AG08395 (cell line): ENCODE measurements at regions not wholly inside any gene's neighbourhood (a gene's known extent, or its start where the extent isn't known, plus 50 kb on each side); places are given as distances from the start of the nearest gene placed in this dataset.

Experiments used
- DNase-seq: peaks from one replicate; pipeline ENCODE4 v3.0.0; 2012; ENCODE audit warnings: mixed read lengths, low spot score

DNA sequence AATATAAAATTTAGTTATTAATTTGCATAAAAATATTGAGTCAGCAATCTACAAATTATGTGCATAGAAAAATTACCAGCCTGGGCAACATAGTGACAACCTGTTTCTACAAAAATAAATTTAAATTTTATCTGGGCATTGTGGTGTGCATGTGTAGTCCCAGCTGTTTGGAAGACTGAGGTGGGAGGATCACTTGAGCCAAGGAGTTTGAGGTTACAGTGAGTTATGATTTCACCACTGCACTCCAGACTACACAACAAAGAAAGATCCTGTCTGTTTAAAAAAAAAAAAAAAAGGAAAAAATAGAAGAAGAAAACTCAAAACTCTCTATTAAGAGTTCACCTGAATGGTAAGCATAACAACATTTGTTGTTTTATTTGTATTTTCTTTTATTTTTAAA lies 1048.4 kb upstream of the CDH2 start:
- DNase-seq = no peak

DNA sequence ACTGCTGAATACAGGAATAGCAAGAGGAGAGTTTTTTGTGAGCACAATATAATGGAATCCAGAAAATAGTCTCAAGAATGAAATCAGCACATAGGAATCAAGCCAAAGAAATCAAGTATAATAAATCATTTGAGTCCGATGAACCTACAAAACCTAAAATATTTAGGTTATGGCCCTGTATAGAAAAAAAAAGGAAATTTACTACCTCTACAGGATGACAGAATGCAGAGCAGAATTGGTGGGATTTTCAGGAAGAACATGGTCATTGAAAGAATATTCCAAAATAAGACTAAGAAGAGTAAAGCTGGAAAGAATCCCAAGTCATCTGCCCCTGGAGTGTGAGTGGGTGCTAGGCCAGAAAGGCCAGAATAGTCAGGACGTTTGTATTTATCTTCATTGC lies 1041.2 kb upstream of the CDH2 start:
- DNase-seq = no peak

DNA sequence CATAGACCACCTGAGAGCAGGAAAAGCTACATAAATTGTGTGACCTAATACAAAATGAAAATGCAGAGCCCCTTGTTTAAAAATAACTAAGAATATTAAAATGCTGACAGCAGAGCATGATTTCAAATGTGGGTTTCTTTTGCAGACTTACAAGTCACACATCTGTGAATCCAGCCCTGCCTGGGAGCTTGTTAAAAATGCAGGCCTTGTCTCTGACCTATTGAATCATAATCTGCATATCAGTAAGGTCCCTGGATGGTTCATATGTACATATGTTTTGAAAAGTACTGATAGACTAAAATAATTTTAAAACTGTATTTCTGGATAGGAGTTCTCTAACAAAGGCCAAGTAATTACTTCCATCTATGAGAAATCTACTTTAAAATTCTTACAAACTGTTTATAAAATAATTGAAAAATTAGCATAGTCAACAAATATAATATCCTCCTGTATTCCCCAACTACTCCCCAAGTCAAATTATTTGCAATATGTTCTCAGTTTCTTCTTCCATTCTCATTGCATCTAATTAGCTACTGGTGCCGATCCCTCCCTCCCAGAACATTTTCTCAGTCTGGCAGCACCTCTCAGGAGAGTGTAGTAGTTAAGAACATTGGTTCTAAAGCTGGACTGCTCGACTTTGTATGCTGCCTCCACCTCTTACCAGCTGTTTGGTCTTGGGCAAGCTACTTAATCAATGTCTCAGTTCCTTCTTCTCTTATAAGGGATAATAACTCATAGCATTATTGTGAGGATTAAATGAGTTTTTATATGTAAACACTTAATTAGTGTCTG lies 1040.4 kb upstream of the CDH2 start:
- DNase-seq = no peak

DNA sequence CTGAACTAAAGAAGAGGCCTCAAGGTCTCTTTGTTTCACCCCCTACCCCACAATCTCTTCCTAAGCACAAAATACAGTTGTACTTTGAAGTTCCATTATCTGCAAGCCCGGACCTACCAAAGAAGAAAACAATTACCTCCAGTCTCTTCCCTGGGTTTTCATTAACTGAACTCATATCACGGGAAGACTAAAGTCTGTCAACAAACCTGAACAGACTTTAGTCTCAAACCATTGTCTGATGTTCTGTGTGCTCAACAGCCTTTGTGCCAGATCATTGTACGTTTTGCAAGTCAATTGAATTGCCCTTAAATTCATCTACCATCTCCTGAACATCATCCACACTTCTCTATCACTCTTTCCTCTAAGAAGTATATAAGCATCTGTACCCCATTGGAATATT lies 1021.9 kb upstream of the CDH2 start:
- DNase-seq = no peak

DNA sequence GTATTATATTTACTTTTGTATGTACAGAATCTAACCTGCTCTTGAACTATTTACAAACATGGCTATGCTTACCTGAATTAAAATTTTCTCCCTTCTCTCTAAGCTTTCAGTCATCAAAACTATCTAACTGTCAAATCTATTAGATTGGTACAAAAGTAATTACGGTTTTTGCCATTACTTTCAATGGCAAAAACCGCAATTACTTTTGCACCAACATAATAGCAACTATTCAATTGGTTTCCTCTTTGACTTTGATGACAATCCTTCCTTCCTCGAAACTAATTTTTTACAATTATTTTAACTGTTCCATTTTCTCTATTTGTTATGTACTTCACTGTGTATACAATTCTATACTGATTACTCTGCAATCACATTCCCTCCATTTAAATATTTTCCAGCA lies 1019.4 kb upstream of the CDH2 start:
- DNase-seq = no peak

DNA sequence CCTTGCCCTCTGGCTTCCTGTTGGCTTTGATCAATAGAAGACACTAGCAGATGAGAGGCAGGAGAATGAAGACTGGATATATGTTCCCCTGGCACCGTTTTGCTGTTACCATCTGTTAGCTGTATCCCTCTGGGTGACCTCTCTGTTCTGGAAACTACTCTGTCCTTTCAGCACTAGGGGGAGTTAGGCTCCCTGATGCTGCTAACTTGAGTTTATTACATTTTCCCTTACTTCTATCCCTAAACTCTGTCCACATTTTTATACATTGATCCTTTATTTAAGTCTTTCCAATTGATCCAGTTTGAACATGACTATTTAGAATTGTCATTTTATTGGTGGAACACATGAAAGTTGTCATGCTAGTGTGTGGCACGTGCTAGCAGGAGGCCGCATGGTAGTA lies 1014.3 kb upstream of the CDH2 start:
- peak; percentile 65 for DNase-seq

DNA sequence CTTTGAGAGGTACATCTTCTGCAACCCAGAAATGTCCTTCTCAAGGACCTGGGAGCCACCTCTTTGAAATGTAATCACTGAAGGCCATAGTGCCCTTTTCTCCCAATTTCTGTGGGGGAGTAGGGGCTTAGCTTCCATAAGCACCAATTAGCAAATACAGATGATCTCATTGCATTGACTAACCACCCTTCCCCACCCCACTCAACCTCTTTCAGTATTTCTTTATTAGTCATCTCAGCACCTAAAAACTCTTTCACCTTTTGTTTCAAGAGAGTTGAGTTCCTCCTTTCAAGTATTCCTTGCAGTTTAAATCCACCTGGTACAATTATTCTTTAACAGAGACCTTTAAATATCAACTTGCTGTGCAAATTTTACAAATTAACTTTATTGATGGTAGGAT lies 1011.8 kb upstream of the CDH2 start:
- no peak for DNase-seq

DNA sequence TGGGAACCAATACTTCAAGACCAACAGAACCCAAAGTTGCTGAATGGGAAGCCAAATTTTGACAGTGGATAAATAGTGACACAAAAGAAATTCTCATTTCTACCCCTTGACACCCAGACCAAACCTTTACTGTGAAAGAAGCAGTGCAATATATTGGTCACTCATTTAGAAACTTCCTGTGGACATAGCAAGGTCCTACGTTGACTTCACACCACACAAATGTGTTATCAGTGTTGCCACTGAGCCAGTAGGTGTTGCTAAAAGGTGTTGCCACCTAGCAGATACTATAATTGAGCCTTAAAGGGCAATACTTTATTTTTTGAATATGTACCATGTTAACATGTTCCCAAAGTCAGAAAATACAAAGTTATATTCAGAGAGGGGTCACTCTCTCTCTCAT lies 1008.9 kb upstream of the CDH2 start:
- no peak for DNase-seq

DNA sequence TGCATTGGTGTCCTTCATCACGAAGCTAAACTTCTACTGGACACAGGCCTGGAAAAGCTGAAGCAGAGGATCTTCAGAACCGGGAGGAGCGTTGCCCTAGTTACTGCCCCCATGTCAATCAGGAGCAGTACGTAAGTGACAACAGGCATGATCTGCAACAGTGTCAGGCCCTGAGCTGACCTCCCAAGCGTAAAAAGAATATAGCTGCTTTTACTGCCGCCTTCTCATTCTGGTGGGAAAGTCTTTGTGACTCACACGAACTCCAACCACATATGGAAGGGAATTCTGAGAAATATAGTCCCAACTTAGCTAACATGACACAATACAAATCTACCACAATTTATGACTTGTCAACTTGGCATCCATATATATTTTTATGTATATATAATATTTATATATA lies 1007.7 kb upstream of the CDH2 start:
- no peak for DNase-seq

DNA sequence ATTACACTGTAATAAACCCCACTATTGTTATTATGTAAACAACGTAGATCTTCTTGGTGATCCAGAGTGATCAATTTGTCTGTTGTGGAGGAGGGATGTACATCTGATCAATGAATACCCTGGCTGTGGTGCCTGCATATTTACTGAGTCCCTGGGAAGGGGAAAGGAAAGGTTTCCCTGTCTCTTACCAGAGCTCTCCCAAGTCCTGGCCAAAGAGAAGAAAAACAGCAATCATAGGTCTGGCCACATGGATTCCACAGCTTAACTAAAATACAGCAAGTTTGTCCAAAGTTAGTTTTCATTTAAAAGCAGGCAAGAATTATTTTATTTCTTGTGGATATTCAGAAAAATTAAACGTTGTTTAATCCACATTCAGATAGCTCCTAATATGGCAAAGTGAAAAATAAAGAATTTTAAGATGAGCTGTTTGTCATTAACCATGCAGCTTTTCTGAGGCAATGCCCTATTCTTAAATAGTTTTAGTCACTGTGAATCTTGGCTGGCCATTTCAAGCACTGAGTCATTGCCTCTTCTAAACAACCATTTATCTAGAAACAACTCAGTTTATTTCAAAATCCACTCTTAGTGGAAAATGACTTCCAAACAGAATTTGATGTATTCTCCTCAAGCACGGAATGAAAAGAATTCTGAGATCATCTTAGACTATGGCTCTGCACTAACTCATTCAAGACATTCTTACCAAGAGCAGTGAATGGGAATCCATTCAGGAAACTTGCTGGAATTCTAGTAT lies 1004.4 kb upstream of the CDH2 start:
- DNase-seq = peak; percentile 68

DNA sequence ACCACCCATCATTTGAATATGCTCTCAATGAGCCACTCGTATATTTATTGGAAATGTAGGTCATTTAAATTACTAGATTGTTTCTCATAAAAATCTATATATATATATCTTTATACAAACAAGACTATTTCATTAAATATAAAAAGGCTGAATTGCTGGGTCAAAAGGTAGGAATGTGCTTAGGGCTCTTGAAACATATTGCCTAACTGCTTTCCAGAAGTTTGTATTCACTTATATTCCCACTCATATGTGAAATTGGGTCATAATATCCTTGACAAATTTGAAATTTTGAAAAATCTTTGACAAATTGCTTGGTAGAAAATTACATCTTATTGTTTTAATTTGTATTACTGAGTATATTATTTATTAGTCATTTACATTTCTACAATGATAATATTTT lies 999.8 kb upstream of the CDH2 start:
- DNase-seq = no peak

DNA sequence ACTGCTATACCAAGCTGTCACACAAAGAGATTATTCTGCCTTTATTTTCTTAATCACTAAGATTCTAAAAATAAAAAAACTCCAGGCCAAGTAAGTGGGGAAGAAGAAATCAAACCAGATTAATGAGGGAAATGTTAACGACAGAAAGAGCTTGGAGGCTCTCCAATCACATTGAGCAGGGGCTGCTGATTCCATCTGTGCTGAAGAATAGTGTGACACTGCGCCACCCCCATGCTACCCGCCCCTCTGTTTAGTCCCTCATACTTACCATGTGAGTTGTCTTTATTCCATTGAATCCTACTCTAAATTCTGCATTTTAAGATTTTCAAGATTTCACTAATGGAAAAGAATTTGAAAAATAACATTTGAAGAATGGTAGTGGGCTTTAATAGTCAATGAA lies 998.0 kb upstream of the CDH2 start:
- no peak for DNase-seq

DNA sequence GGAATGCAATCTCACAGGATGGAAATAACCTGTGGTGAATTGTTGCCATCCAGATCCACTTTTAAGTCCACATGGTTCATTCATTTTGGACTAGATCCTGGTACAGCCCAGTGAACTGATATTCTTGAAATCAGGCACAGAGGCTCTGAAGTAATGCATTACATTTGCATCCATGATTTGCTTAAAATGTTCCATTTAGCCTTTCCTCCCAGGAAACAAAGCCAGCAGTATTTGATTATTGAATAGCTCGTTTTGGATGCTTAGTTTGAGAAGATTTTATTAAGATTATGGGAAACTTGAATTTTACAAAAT lies 995.8 kb upstream of the CDH2 start:
- DNase-seq = no peak

DNA sequence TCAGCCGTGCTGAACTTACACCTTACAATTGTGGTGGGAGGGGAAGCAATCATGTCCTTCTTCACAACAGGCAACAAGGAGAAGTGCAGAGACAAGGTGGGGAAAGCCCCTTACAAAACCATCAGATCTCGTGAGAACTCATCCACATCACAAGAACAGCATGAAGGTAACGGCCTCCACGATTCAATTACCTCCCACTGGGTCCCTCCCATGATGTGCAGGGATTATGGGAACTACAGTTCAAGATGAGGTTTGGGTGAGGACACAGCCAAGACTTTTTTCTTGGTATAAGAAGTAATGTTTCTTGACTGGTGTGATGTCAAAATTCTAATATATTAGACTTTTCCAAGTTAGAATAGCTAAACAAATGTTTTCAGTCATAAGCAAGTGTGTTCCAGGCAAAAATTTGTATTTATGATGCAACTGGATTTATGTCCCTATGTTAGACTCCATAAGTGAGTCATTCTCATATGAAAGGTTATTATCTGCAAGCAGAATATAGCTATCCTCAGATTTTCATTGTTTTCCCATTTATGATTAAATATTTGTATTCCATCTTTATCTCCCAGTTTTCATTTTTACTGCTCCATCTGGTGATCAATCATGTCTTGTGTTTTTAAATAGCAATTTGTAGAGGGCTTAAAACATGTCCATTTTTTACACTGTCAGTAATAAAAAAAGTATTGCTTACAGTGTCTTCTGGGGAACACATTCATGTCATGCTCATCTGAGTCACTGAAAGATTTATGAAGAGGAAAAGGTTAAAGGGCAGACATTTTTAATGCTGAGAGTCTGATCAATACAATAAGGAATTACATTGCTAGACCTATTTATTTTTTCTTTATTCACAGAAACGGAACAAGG lies 995.2 kb upstream of the CDH2 start:
- no peak for DNase-seq

DNA sequence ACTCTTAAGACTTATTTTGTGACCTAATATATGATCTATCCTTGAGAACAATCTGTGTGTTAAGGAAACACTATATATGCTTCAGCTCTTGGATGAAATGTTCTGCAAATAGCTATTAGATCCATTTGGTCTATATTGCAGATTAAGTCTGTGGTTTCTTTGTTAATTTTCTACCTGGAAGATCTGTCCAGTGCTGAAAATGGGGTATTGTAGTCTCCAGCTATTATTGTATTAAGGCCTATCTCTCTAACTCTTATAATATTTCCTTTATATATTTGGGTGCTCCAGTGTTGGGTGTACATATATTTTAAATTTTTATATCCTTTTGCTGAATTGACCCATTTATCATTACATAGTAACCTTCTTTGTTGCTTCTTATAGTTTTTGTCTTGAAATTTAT lies 992.7 kb upstream of the CDH2 start:
- no peak for DNase-seq

DNA sequence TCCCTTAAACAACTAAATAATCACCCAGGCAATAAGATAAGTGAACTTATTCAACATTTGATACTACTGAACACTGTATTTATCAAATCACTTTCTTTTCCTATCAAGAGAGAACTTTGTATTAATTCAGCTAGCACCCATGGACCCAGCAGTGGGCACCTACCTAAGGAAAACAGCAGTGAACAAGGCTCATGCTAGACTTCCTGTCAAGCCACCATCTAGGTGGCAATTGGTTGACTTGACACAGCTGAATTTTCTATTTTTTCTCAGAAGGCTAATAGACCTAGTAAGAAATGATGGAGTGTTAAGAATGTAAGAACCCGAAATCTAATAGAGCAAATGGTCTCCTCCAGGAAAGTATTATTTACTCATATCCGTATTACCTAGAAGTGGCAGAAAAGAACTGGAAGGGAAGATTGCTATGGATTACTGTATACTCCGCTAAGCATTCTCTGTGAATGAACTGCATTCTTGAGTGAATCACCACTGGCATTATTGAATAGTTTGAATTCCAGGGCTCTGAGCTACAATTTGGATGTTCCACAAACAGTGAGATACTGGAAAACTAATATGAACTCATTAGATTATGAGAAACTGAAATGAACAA lies 988.2 kb upstream of the CDH2 start:
- peak; percentile 76 for DNase-seq

DNA sequence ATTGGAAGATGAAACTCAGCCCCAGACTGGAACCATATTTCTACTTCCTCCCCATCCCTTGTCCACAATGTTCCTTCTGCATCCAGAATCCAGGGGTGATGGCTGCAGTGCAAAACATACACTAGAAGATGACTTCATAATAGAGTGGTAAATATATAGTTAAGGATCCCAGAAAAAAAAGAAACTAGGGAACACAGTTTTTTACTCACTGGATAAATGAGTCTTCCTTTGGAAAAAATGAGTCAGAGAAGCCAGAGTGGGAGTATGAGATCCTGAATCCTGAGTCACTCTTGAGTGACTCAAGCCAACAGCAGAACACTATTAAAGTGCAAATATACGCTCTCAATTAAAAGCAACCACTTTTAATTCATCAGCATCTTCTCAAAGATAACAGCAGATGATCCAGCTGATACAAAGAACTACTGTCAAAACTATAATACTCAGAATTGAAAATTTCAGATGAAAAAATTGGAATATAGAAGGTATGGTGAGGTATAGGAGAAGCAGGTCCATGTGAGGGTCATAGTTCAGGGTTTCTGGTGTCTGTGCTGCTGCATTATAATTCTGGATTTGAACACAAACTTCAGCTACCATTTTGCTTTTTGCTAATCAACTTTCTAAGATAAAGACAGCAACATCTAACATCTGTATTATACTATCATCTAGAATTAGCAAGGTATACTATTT lies 987.2 kb upstream of the CDH2 start:
- peak; percentile 91 for DNase-seq

DNA sequence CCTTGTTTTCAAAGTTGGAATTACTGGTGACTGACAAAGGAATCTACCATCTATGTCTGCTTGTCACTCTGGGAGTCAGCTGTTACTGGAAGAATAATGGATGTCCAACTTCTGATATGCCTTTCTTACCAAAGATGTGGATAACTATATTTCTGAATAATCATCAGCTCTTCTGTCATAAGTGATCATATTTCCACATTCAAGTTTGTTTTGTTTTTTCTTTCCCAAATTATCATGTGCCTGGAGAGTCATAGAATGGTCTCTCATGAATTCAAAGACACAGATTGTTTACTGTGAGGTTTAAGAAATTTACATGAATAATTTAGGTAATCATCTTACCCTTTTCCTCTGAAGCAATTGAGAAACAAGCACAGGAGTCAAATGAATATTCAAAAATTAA lies 986.7 kb upstream of the CDH2 start:
- no peak for DNase-seq

DNA sequence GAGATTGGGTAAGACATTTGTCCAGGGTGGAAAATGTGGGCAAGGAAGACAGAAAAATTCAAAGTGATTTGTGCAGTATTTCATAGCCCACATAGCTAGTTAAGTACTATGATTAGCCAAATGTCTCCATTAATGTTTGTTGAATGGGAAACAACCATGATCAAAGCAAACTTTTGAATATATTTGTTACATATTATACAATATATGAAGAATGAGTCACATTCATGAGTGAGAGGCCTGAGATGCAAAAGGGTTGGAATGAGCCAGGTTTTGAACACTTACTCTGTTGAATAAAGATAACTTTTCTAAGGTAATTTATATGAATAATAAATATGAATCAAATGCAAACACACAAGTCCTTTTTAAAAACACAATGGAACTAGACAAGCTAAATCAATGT lies 984.5 kb upstream of the CDH2 start:
- no peak for DNase-seq

DNA sequence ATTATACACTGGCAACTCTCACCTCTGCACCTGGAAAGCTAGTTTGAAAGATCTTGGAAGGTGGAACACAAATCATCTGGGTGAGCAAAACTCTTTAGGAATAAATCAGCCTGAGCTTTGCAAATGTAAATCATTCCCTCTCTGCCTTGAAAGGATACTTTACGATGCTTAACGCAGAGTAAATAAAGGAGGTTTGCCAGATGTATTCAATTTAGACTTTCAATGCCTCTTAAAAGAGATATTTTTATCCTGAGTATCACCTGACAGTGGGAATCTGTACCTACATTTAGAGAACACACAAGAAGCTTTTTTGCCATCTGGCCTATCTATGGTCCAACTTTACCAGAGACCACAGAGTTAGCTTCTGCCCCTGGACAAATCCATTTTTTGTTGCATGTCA lies 983.2 kb upstream of the CDH2 start:
- no peak for DNase-seq

DNA sequence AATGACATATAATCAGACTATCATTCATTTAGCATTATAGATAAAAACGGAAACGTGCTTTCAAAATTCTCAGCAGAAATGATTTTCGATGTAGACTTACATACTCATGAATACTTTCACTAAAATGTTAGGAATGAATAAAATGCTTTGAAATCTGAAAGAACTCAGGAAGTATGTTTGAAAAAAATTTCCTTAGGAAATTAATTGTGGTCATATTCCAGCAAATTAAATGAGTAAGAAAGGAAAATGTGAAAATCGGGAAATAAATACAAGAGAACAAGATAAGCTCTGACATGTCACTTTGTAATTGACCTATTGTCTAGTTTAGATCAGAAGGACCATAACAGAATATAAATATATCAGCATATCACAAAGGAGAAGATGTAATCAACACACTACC lies 981.0 kb upstream of the CDH2 start:
- no peak for DNase-seq
